Left lung (tissue), 4 donors: ENCODE measurements at regions not wholly inside any gene's neighbourhood (a gene's known extent, or its start where the extent isn't known, plus 50 kb on each side); places are given as distances from the start of the nearest gene placed in this dataset.

Experiments
- ATAC-seq: fragments of 200-7000 bp; cut with Tn5 transposase; one replicate; pipeline ENCODE4 v1.9.1; 2020; ENCODE audit warnings: moderate library complexity
- DNase-seq, 4 donors: peaks; one replicate each; pipeline ENCODE4 v3.0.0-alpha.2; 2013 to 2020
- H3K27ac ChIP-seq, 2 donors: fragments of 200-600 bp; sonication (generic) in 1 of 2; one replicate each; pipeline versions ENCODE4 v1.5.0 to v1.8.0; 2020 to 2021
- H3K27me3 ChIP-seq, 2 donors: fragments of 200-600 bp; sonication (generic) in 1 of 2; one replicate each; pipeline versions ENCODE4 v1.5.0 to v1.8.0; 2020 to 2021
- H3K36me3 ChIP-seq, 2 donors: fragments of 200-600 bp; sonication (generic) in 1 of 2; one replicate each; pipeline versions ENCODE4 v1.5.0 to v1.8.0; 2020 to 2021
- H3K4me1 ChIP-seq, 2 donors: fragments of 200-600 bp; one replicate each; pipeline ENCODE4 v1.8.0; 2021
- H3K4me3 ChIP-seq, 2 donors: fragments of 200-600 bp; sonication (generic) in 1 of 2; one replicate each; pipeline versions ENCODE4 v1.5.0 to v1.8.0; 2020 to 2021; ENCODE audit warnings: mild to moderate bottlenecking in 1 of 2
- H3K9me3 ChIP-seq, 2 donors: fragments of 200-600 bp; sonication (generic) in 1 of 2; one replicate each; pipeline versions ENCODE4 v1.5.0 to v1.8.0; 2020 to 2021
- CTCF ChIP-seq, 2 donors: fragments of 200-600 bp; sonication (generic) in 1 of 2; IDR thresholded peaks; one replicate each; pipeline versions ENCODE4 v1.5.0 to v1.8.0; 2021; ENCODE audit warnings: antibody characterized with exemption in 2 of 2
- intact Hi-C, 2 donors: fragments of 100-400 bp; cut with DNase I; formaldehyde crosslinking; loops; one replicate each; pipeline versions ENCODE4 v1.11.2 to v1.14.2; 2022
- donor health status: DM: no; HTN: yes; CAD: no.
- donor health status: DM: no; HTN: no; CAD: no.

GRCh38 chr4:175450446-175450845 lies 361.6 kb downstream of the GPM6A start:
- no peak for DNase-seq
- Histone ChIP-seq H3K36me3 (no peaks in the 10 kb centered on the region), H3K27ac (no peak overlapping the region), H3K9me3 (peaks cover 0 to 10% of the 10 kb centered on the region in 2 donors), H3K4me3 (no peak overlapping the region), H3K4me1 (no peaks in the 10 kb centered on the region), H3K27me3 (no peaks in the 10 kb centered on the region)
- no peak for TF ChIP-seq CTCF (IDR thresholded peaks at IDR 0.05)
- ATAC-seq: no peak
- intact Hi-C loops: no loop called here

- no peaks in the 10 kb centered on the region for H3K4me1 ChIP-seq
- H3K9me3 ChIP-seq: peaks cover 0 to 19% of the 10 kb centered on the region in 2 donors
- no peaks in the 10 kb centered on the region for H3K36me3 ChIP-seq
- ATAC-seq (peak; percentile 40), DNase-seq (no peak)
- H3K4me3 ChIP-seq: no peak overlapping the region
- no peak for TF ChIP-seq CTCF (IDR thresholded peaks at IDR 0.05)
- intact Hi-C loops: no loop called here
- no peak overlapping the region for H3K27ac ChIP-seq
- H3K27me3 ChIP-seq: no peaks in the 10 kb centered on the region
Measured at GRCh38 chr4:175451238-175451965, 360.7 kb downstream of the GPM6A start.

- H3K36me3 ChIP-seq: no peaks in the 10 kb centered on the region
- no peak overlapping the region for H3K27ac ChIP-seq
- peaks cover 0 to 20% of the 10 kb centered on the region in 2 donors for H3K9me3 ChIP-seq
- H3K4me1 ChIP-seq: no peaks in the 10 kb centered on the region
- intact Hi-C loops: no loop called here
- H3K27me3 ChIP-seq: no peaks in the 10 kb centered on the region
- ATAC-seq: no peak
- H3K4me3 ChIP-seq: no peak overlapping the region
- no peak for TF ChIP-seq CTCF (IDR thresholded peaks at IDR 0.05)
- no peak for DNase-seq
Measured at GRCh38 chr4:175453456-175453855, 358.6 kb downstream of the GPM6A start.

- no peak for ATAC-seq
- Histone ChIP-seq H3K27ac (no peak overlapping the region), H3K36me3 (no peaks in the 10 kb centered on the region), H3K4me1 (no peaks in the 10 kb centered on the region), H3K4me3 (no peak overlapping the region), H3K27me3 (no peaks in the 10 kb centered on the region), H3K9me3 (peaks cover 0 to 20% of the 10 kb centered on the region in 2 donors)
- intact Hi-C loops: no loop called here
- DNase-seq: no peak
- no peak for TF ChIP-seq CTCF (IDR thresholded peaks at IDR 0.05)
Measured at GRCh38 chr4:175456131-175456530, 355.9 kb downstream of the GPM6A start.

GRCh38 chr4:175457956-175458355 lies 354.1 kb downstream of the GPM6A start:
- no peak for ATAC-seq
- peaks cover 0 to 20% of the 10 kb centered on the region in 2 donors for H3K9me3 ChIP-seq
- intact Hi-C loops: no loop called here

More at GRCh38 chr4:175457956-175458355, 354.1 kb downstream of the GPM6A start:
- H3K36me3 ChIP-seq: no peaks in the 10 kb centered on the region
- H3K4me3 ChIP-seq: no peak overlapping the region
- no peak overlapping the region for H3K27ac ChIP-seq
- H3K4me1 ChIP-seq: no peaks in the 10 kb centered on the region
- peak in 1 of 4 donors; percentile 3 for DNase-seq
- no peaks in the 10 kb centered on the region for H3K27me3 ChIP-seq
- no peak for TF ChIP-seq CTCF (IDR thresholded peaks at IDR 0.05)
